ENCODE measurements at regions not wholly inside any gene's neighbourhood (a gene's known extent, or its start where the extent isn't known, plus 50 kb on each side); places are given as distances from the start of the nearest gene placed in this dataset.
A peak's percentile ranks its signal among the peaks of the same experiment; 100 is the strongest.

- TF ChIP-seq CTCF (IDR thresholded peaks at IDR 0.05), result no peak
- H3K4me3 ChIP-seq, result no peak overlapping the region
- H3K27ac ChIP-seq, result no peak overlapping the region
- no peak for DNase-seq (ENCODE audit: low spot score)
Measured at GRCh38 chr5:53342236-53342635, 138.2 kb upstream of the FST start.

DNA sequence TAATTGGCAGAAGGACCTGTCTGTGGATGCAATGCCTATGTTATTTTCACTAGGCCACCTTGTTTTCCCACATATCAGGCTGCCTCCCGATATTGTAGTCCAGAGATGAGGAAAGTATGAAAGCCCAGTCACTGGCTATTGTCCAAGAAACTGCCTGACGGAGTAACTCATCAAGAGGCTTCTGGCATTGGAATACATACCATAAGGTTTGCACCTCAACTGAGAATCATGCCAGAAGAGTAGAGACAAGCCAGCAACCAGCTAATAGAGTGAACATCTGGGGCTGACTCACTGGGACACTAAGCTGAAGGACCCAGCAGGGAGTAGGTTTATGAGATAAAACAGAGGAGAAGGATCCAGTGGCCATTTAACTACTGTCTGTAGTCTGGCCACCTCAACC, 137.2 kb upstream of the FST start:
- no peak overlapping the region for H3K27ac ChIP-seq
- DNase-seq (ENCODE audit: low spot score), result no peak
- no peak for TF ChIP-seq CTCF (IDR thresholded peaks at IDR 0.05)
- no peak overlapping the region for H3K4me3 ChIP-seq

GRCh38 chr5:53350368-53350767, 130.1 kb upstream of the FST start:
- Histone ChIP-seq H3K27ac (no peak overlapping the region), H3K4me3 (no peak overlapping the region)
- DNase-seq (ENCODE audit: low spot score), result no peak
- TF ChIP-seq CTCF (IDR thresholded peaks at IDR 0.05), result no peak

- Histone ChIP-seq H3K27ac (no peak overlapping the region), H3K4me3 (no peak overlapping the region)
- no peak for TF ChIP-seq CTCF (IDR thresholded peaks at IDR 0.05)
- no peak for DNase-seq (ENCODE audit: low spot score)
Measured at GRCh38 chr5:53350991-53351770, 129.2 kb upstream of the FST start.

- Histone ChIP-seq H3K4me3 (no peak overlapping the region), H3K27ac (no peak overlapping the region)
- DNase-seq (ENCODE audit: low spot score), result no peak
- TF ChIP-seq CTCF (IDR thresholded peaks at IDR 0.05), result no peak
Measured at GRCh38 chr5:53355316-53355715, 125.1 kb upstream of the FST start.

- H3K27ac ChIP-seq, result peak overlapping the region in 1 of 2 donors; percentile 15
- TF ChIP-seq CTCF (IDR thresholded peaks at IDR 0.05), result no peak
Measured at GRCh38 chr5:53355931-53356330, 124.5 kb upstream of the FST start.

DNA sequence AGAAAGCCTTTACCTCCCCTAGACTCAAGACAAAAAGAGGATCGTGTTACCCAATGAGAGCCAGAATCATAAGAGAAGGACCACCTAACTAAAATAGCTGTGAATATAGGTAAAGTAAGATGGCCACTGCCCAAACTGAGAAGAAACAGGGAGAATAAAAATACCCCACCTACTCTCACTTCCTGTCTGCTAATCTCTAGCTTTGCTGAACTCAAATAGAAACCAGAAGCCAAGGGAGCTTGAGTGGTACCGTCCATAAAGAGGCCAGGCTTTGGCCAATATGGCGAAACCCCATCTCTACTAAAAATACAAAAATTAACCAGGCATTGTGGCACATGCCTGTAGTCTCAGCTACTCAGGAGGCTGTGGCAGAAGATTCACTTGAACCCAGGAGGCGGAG, 123.0 kb upstream of the FST start:
- DNase-seq (ENCODE audit: low spot score), result no peak
- Histone ChIP-seq H3K4me3 (no peak overlapping the region), H3K27ac (no peak overlapping the region)
- TF ChIP-seq CTCF (IDR thresholded peaks at IDR 0.05), result no peak

More at GRCh38 chr5:53355931-53356330, 124.5 kb upstream of the FST start:
- H3K4me3 ChIP-seq, result no peak overlapping the region
- DNase-seq (ENCODE audit: low spot score), result no peak
